Activated CD4-positive, alpha-beta T cell treated with anti-CD3 and anti-CD28 coated beads, Interleukin-2, Interleukin-6, amounts not matched to agents 100 ng/mL and 50 ng/mL, durations not matched to agents 16 hours and 8 hours (primary cell): ENCODE measurements at regions not wholly inside any gene's neighbourhood (a gene's known extent, or its start where the extent isn't known, plus 50 kb on each side); places are given as distances from the start of the nearest gene placed in this dataset.

Source experiments
- DNase-seq: peaks from one replicate; pipeline ENCODE4 v3.0.0-alpha.2; 2020

DNA sequence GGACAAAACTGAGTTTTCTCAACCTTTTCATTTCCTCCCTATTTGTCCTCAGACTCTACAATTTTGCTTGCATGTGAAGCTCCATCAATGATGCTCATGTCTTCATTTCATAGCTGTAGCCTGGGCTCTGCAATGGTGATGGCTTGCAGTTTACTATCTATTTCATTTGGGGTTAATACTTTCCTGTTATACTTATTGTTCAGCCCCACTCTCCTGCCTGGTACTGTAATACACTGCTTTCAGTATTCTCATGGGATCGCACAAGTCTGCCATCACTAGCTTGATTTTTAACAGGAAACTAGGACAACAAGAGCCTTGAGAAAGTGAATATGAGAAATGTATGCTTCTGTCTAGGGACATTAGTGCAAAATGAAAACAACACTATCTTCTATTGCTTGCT, 84.2 kb upstream of the SEMA6A start:
- DNase-seq = no peak

GRCh38 chr5:116658141-116658540, 83.5 kb upstream of the SEMA6A start:
- DNase-seq = no peak

DNA sequence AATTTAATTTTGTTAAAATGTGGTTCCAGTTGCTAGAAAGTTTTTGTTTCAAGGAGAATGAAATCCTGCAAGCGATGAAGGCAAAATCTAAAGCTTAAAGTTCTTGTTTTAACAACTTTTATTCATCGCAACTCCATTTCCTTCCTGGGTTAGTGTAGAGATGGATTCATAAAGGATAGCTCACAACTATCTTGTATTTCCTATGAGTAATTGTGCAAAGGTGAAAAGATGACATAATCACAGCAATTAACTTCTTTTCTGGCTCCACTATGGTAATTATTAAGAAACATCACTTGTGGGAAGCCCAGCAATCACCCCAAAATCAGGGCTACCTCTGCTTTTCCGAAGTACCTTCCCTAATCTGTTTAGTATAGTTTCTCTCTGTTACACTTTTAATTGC, 80.8 kb upstream of the SEMA6A start:
- no peak for DNase-seq

GRCh38 chr5:116654925-116655324, 80.3 kb upstream of the SEMA6A start:
- DNase-seq = no peak

DNA sequence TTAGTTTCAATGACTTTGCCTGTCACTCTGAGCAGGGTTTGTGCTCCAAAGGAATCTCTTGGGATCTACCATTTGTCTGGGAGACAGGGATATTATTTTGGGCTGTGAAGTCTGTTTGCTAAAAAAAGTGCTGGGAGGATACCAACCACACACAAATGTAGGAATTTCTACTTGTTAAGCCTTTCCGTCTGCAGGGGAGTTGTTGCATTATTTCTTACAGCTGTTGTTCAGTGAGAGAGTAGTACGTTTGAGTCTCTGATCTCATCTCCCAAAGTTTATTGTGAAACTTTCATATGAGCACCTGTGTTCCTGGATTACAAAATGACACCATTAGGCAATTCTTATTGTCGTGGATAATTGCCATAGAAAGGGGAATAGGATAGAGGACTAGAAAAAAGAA, 78.3 kb upstream of the SEMA6A start:
- DNase-seq = no peak

- no peak for DNase-seq
Observed at GRCh38 chr5:116652196-116652729, 77.6 kb upstream of the SEMA6A start.

DNA sequence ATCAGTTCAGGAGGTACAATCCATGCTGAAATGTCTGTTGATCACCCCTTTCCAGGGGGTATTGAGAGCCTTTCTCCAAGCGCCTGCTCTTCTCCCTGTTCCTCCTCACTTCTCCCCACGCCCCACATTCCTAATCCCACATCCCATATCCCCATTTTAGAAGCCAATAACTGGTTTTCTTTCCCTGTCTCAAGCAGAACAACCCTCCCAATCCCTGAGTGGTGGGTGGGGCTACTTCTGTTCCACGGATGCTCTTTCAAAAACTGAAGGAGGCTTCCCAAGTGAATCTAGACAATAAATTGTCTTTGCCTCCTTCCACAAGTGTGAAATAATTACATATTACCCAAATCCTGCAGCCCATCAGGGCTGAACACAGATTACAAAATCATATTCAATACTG, 77.0 kb upstream of the SEMA6A start:
- DNase-seq = no peak

DNA sequence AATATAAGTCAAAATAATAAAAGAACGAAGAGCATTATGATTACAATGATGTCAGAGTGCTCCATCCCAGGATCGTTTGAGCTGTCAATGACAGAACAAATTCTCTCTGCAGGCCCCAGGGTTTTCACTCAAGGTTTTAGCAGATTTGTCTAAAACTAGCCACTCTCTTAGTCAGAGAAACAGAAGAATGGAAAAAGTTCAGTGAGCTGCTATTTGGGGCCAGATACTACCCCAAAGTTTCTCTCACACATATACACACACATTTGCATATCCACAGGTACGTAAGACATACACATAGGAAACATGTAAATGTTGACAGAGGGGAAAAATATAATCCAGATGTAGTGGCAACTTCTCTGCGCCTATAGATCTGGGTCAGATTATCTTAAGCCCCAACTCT, 76.3 kb upstream of the SEMA6A start:
- DNase-seq = no peak

DNA sequence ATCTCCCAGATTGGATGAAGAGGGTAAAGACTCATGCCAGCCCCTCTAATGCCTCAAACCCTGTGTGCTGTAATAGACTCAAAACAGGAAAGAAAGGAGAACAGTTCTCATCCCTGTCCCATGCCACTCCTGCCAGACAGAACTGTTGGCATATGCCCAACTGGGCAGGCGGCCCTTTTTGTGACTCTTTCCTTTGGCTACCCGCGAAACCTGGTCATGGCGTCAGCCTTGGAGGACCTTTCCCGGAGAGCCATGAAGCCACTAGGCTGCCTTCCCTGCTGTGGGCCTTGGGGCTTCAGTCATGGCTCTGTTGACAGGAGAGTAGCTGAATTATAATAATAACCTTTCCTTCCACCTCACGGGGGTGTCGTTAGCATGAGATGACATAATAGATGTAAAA, 75.9 kb upstream of the SEMA6A start:
- no peak for DNase-seq

DNA sequence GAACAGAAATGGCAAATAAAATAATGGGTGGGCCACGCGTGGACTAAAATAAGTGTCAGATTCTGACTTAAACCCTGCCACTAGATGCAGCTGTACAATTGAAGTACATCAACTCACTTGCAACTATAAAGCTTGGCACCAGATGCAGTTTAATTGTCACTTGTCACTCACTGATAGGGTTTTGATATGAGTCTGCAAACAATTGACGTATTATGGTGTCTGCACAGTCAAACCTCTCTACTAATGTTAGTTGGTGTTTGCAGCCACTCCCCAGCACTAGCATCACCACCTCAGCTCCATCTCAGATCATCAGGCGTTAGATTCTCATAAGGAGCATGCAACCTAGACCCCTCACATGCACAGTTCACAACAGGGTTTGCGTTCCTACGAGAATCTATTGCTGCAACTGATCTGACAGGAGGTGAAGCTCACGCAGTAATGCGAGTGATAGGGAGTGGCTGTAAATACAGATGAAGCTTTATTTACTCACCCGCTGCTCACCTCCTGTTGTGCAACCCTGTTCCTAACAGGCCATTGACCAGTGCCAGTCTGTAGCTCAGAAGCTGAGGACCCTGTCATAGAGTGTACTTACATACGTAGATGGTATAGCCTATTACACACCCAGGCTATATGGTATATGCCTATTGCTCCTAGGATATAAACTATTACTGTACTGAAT, 72.1 kb upstream of the SEMA6A start:
- DNase-seq = no peak

DNA sequence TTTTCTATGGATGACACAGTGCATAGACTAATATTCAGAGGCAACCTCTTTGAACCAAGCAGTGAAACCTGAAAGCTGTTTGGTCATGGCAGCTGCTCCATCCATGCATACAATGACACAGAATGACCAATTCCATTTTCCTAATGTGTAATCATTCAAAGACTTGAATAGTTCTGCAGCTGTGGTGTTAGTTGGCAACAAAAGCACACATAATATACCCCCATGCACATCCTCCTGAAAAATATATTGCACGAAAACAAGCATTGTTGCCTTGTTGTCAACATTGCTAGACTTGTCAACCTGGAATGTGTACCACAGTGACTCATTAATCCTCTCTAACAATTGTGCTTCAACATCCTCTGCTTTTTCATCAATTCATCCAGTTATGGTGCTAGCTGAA, 71.0 kb upstream of the SEMA6A start:
- no peak for DNase-seq

DNA sequence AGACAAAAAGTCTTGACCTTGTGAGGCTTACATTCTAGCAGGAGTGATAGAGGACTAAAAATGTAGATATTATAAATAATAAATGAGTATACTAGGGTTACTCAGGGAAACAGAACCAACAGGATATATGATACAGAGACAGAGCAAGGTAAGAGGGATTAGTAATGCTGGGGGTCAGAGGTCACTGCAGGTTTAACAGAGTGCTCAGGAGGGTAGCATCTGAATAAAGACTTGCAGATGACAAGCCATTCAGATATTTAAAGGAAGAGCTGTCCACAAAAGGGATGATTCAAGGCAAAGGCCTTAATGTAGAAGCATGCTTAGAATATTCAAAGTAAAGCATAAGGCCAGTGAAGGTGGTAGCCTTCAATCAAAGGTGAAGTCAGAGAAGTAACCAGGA, 65.6 kb upstream of the SEMA6A start:
- DNase-seq = no peak

- no peak for DNase-seq
Observed at GRCh38 chr5:116637149-116637740, 62.6 kb upstream of the SEMA6A start.

DNA sequence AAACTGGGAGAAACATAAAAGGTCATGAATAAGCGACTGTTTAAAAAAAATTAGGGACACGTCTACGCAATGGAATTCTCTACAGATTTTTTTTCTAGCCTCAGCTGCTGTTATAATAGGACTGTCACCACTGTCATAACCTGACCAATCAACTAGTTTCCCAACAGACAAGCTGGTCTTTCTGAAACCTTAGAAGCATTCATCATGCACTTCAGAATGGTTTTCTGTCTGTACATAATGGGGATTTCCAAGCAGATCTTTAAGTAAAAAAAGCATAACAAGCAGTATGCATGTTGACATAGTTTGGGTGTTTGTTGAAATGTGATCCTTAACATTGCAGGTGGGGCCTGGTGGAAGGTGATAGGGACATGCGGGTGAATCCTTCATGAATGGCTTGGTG, 58.3 kb upstream of the SEMA6A start:
- no peak for DNase-seq

- DNase-seq = no peak
Observed at GRCh38 chr5:116631147-116631546, 56.5 kb upstream of the SEMA6A start.

GRCh38 chr5:116629168-116629567, 54.5 kb upstream of the SEMA6A start:
- no peak for DNase-seq

DNA sequence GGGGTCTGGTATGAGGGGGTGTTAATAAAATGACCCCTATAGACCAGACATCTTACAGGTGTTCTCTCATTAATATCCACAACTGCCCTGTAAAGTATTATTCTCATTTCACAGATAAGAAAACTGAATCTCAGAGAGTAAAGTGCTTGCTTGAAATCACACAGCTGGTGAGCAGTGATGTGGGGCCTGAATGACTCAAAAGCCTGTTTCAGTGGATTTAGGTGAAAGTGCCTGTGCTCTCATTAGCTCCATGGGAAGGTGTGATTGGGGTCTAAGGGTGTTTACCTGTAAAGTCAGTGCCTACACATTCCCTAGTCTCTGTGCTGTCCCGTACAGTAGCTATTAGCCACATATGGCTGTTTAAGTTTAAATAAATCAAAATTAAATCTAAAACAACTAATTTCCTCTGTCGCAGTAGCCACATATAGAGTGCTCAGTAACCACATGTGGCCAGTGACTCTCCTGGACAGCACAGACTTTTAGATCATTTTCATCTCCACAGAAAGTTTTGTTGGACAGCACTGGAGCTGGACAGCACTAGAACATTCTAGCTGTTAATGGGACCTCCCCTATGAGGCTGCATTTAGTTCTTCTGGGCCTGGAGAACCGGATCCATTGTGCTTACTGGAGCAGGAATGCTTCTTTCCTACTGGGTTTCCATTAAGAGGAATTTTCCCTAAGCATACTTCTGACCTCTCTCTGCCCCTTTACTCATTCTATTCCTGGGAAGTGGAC, 52.5 kb upstream of the SEMA6A start:
- no peak for DNase-seq

- DNase-seq = no peak
Observed at GRCh38 chr5:116626272-116626723, 51.7 kb upstream of the SEMA6A start.
